Testis (tissue), 2 donors: ENCODE measurements at regions not wholly inside any gene's neighbourhood (a gene's known extent, or its start where the extent isn't known, plus 50 kb on each side); places are given as distances from the start of the nearest gene placed in this dataset.

Experiments
- POLR2A ChIP-seq: fragments of 450-650 bp; IDR thresholded peaks from one replicate; pipeline ENCODE4 v1.6.1; 2017; ENCODE audit warnings: antibody characterized with exemption, mild to moderate bottlenecking, moderate library complexity
- TF ChIP-seq, protein P1 (sequence below), 3 experiments: fragments of 450-650 bp in 2 of 3; fragments of 200-600 bp in 1 of 3; sonication (generic) in 1 of 3; IDR thresholded peaks; one replicate each; pipeline ENCODE4 v1.5.1; 2016 to 2019; ENCODE audit warnings: antibody characterized with exemption in 3 of 3, mild to moderate bottlenecking in 2 of 3, moderate library complexity in 1 of 3

DNA sequence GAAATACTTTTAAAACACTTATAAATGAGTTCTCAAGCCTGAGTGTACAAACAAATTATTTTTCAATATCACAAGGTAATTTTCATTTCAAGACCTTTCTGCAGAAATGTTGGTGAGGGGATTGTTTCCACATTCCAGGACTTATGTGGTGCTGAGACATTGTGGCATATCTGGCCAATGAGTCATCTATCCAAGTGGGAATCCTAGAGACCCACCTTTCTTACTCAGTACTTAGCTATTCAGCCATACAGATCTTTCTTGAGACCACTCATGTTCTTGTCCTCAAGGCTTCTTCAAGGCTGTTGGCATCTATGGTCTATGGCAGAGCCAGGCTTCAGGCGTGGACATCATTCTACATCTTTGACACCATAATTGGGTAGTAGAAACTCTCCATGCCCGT, 225.4 kb downstream of the DKK1 start:
- TF ChIP-seq, protein P1, sequence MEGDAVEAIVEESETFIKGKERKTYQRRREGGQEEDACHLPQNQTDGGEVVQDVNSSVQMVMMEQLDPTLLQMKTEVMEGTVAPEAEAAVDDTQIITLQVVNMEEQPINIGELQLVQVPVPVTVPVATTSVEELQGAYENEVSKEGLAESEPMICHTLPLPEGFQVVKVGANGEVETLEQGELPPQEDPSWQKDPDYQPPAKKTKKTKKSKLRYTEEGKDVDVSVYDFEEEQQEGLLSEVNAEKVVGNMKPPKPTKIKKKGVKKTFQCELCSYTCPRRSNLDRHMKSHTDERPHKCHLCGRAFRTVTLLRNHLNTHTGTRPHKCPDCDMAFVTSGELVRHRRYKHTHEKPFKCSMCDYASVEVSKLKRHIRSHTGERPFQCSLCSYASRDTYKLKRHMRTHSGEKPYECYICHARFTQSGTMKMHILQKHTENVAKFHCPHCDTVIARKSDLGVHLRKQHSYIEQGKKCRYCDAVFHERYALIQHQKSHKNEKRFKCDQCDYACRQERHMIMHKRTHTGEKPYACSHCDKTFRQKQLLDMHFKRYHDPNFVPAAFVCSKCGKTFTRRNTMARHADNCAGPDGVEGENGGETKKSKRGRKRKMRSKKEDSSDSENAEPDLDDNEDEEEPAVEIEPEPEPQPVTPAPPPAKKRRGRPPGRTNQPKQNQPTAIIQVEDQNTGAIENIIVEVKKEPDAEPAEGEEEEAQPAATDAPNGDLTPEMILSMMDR (IDR thresholded peaks at IDR 0.05) = no peak
- no peak for TF ChIP-seq POLR2A
